ENCODE measurements at regions not wholly inside any gene's neighbourhood (a gene's known extent, or its start where the extent isn't known, plus 50 kb on each side); places are given as distances from the start of the nearest gene placed in this dataset.

GRCh38 chr3:148083526-148084182 is 614.0 kb upstream of the AGTR1 start:
- DNase-seq (ENCODE audit: missing footprints) (no peak), ATAC-seq (no peak)
- intact Hi-C loops (cut with DNase I): loop anchor here (5.0 kb wide), 1 partner anchor 961 kb away; no protein-coding TSS in a partner anchor

- DNase-seq (ENCODE audit: missing footprints): no peak
- intact Hi-C loops (cut with DNase I): loop anchor here (5.0 kb wide), 1 partner anchor 963 kb away; no protein-coding TSS in a partner anchor
- no peak for ATAC-seq
These were observed 612.8 kb upstream of the AGTR1 start for GRCh38 chr3:148084931-148085330.

- DNase-seq (ENCODE audit: missing footprints): no peak
- no peak for ATAC-seq
- intact Hi-C loops (cut with DNase I): no loop called here
These were observed 609.9 kb upstream of the AGTR1 start for GRCh38 chr3:148087601-148088371.

GRCh38 chr3:148089171-148089570 is 608.5 kb upstream of the AGTR1 start:
- ATAC-seq (no peak), DNase-seq (ENCODE audit: missing footprints) (no peak)
- intact Hi-C loops (cut with DNase I): no loop called here

GRCh38 chr3:148090156-148090555 is 607.5 kb upstream of the AGTR1 start:
- ATAC-seq (no peak), DNase-seq (ENCODE audit: missing footprints) (no peak)
- intact Hi-C loops (cut with DNase I): no loop called here

- ATAC-seq: no peak
- no peak for DNase-seq (ENCODE audit: missing footprints)
- intact Hi-C loops (cut with DNase I): no loop called here
These were observed 604.9 kb upstream of the AGTR1 start for GRCh38 chr3:148092624-148093347.

- ATAC-seq (no peak), DNase-seq (ENCODE audit: missing footprints) (no peak)
- intact Hi-C loops (cut with DNase I): no loop called here
These were observed 604.0 kb upstream of the AGTR1 start for GRCh38 chr3:148093753-148094152.

- DNase-seq (ENCODE audit: missing footprints): no peak
- intact Hi-C loops (cut with DNase I): no loop called here
- no peak for ATAC-seq
These were observed 601.7 kb upstream of the AGTR1 start for GRCh38 chr3:148095962-148096361.

- DNase-seq (ENCODE audit: missing footprints) (no peak), ATAC-seq (no peak)
- intact Hi-C loops (cut with DNase I): no loop called here
These were observed 597.2 kb upstream of the AGTR1 start for GRCh38 chr3:148100476-148100875.

GRCh38 chr3:148101061-148101460 is 596.6 kb upstream of the AGTR1 start:
- no peak for ATAC-seq
- DNase-seq (ENCODE audit: missing footprints): no peak

GRCh38 chr3:148102156-148102555 is 595.5 kb upstream of the AGTR1 start:
- ATAC-seq (no peak), DNase-seq (ENCODE audit: missing footprints) (no peak)
- intact Hi-C loops (cut with DNase I): no loop called here

More at GRCh38 chr3:148101061-148101460, 596.6 kb upstream of the AGTR1 start:
- intact Hi-C loops (cut with DNase I): no loop called here

- no peak for ATAC-seq
- intact Hi-C loops (cut with DNase I): no loop called here
These were observed 591.6 kb upstream of the AGTR1 start for GRCh38 chr3:148106062-148106461.

GRCh38 chr3:148126956-148127355 is 570.7 kb upstream of the AGTR1 start:
- ATAC-seq (no peak), DNase-seq (ENCODE audit: missing footprints) (no peak)
- intact Hi-C loops (cut with DNase I): no loop called here

More at GRCh38 chr3:148106062-148106461, 591.6 kb upstream of the AGTR1 start:
- no peak for DNase-seq (ENCODE audit: missing footprints)

GRCh38 chr3:148128136-148128535 is 569.6 kb upstream of the AGTR1 start:
- ATAC-seq: no peak
- DNase-seq (ENCODE audit: missing footprints): no peak
- intact Hi-C loops (cut with DNase I): no loop called here

- DNase-seq (ENCODE audit: missing footprints) (no peak), ATAC-seq (no peak)
- intact Hi-C loops (cut with DNase I): no loop called here
These were observed 565.6 kb upstream of the AGTR1 start for GRCh38 chr3:148131990-148132638.

- intact Hi-C loops (cut with DNase I): no loop called here
- ATAC-seq (no peak), DNase-seq (ENCODE audit: missing footprints) (no peak)
These were observed 560.9 kb upstream of the AGTR1 start for GRCh38 chr3:148136816-148137215.

- DNase-seq (ENCODE audit: missing footprints) (no peak), ATAC-seq (no peak)
- intact Hi-C loops (cut with DNase I): no loop called here
These were observed 551.5 kb upstream of the AGTR1 start for GRCh38 chr3:148146241-148146640.

- intact Hi-C loops (cut with DNase I): no loop called here
- DNase-seq (ENCODE audit: missing footprints): no peak
- no peak for ATAC-seq
These were observed 550.5 kb upstream of the AGTR1 start for GRCh38 chr3:148146947-148147826.
